G401 (cell line): ENCODE measurements at regions not wholly inside any gene's neighbourhood (a gene's known extent, or its start where the extent isn't known, plus 50 kb on each side); places are given as distances from the start of the nearest gene placed in this dataset.

Source experiments
- DNase-seq: peaks from one replicate; pipeline ENCODE4 v3.0.0-alpha.2; 2015; ENCODE audit warnings: low spot score
- in situ Hi-C: cut with HindIII; loops from 2 replicates; pipeline ENCODE4 v1.10.0; 2016; ENCODE audit warnings: low sequenced_read_pairs, mixed read lengths

GRCh38 chr18:54529444-54529843 is 61.6 kb upstream of the DYNAP start:
- in situ Hi-C loops, result no loop called here

GRCh38 chr18:54530285-54530684 is 60.8 kb upstream of the DYNAP start:
- no peak for DNase-seq
- in situ Hi-C loops, result no loop called here

More at GRCh38 chr18:54529444-54529843, 61.6 kb upstream of the DYNAP start:
- no peak for DNase-seq

- in situ Hi-C loops, result no loop called here
- no peak for DNase-seq
Observed at GRCh38 chr18:54531402-54532065, 59.5 kb upstream of the DYNAP start.

- no peak for DNase-seq
- in situ Hi-C loops, result no loop called here
Observed at GRCh38 chr18:54532222-54532621, 58.8 kb upstream of the DYNAP start.

- in situ Hi-C loops, result no loop called here
- no peak for DNase-seq
Observed at GRCh38 chr18:54532962-54533361, 58.1 kb upstream of the DYNAP start.
